ENCODE measurements at regions not wholly inside any gene's neighbourhood (a gene's known extent, or its start where the extent isn't known, plus 50 kb on each side); places are given as distances from the start of the nearest gene placed in this dataset.
"Not testable (repeated sequence)": the region's sequence is repeated elsewhere in the genome, so short reads cannot be mapped to it uniquely, and the experiment has no call there.

GRCh38 chr3:110670407-110670806 lies 401.2 kb upstream of the NECTIN3 start:
- no peaks in the 10 kb centered on the region for H3K4me1 Mint-ChIP-seq

GRCh38 chr3:110677506-110677905 lies 394.1 kb upstream of the NECTIN3 start:
- no peaks in the 10 kb centered on the region for H3K36me3 Mint-ChIP-seq (ENCODE audit: low read depth)
- no peaks in the 10 kb centered on the region for H3K9me3 Mint-ChIP-seq
- H3K4me3 Mint-ChIP-seq, result no peak overlapping the region
- no peak overlapping the region for H3K27ac Mint-ChIP-seq
- DNase-seq, result no peak
- ATAC-seq, result no peak
- peaks cover 3% of the 10 kb centered on the region for H3K27me3 Mint-ChIP-seq
- H3K4me1 Mint-ChIP-seq, result no peaks in the 10 kb centered on the region

More at GRCh38 chr3:110670407-110670806, 401.2 kb upstream of the NECTIN3 start:
- Mint-ChIP-seq H3K4me3 (no peak overlapping the region), H3K27me3 (no peaks in the 10 kb centered on the region), H3K27ac (no peak overlapping the region), H3K9me3 (peaks cover 19% of the 10 kb centered on the region), H3K36me3 (ENCODE audit: low read depth) (peaks cover 1% of the 10 kb centered on the region)
- ATAC-seq (no peak), DNase-seq (no peak)

- no peak overlapping the region for H3K4me3 Mint-ChIP-seq
- peaks cover 3% of the 10 kb centered on the region for H3K27me3 Mint-ChIP-seq
- ATAC-seq (no peak), DNase-seq (no peak)
- no peak overlapping the region for H3K27ac Mint-ChIP-seq
- H3K9me3 Mint-ChIP-seq, result no peaks in the 10 kb centered on the region
- no peaks in the 10 kb centered on the region for H3K4me1 Mint-ChIP-seq
- H3K36me3 Mint-ChIP-seq (ENCODE audit: low read depth), result no peaks in the 10 kb centered on the region
These were observed 392.3 kb upstream of the NECTIN3 start for GRCh38 chr3:110679285-110679684.

GRCh38 chr3:110680450-110680849 lies 391.2 kb upstream of the NECTIN3 start:
- no peak overlapping the region for H3K4me3 Mint-ChIP-seq
- ATAC-seq, result no peak

GRCh38 chr3:110684466-110684865 lies 387.1 kb upstream of the NECTIN3 start:
- no peak overlapping the region for H3K4me3 Mint-ChIP-seq
- H3K27ac Mint-ChIP-seq, result no peak overlapping the region
- H3K4me1 Mint-ChIP-seq, result no peaks in the 10 kb centered on the region
- no peaks in the 10 kb centered on the region for H3K36me3 Mint-ChIP-seq (ENCODE audit: low read depth)
- DNase-seq (no peak), ATAC-seq (no peak)
- H3K9me3 Mint-ChIP-seq, result no peaks in the 10 kb centered on the region
- H3K27me3 Mint-ChIP-seq, result peaks cover 3% of the 10 kb centered on the region

More at GRCh38 chr3:110680450-110680849, 391.2 kb upstream of the NECTIN3 start:
- Mint-ChIP-seq H3K9me3 (no peaks in the 10 kb centered on the region), H3K36me3 (ENCODE audit: low read depth) (no peaks in the 10 kb centered on the region), H3K27ac (no peak overlapping the region), H3K27me3 (peaks cover 3% of the 10 kb centered on the region), H3K4me1 (no peaks in the 10 kb centered on the region)
- no peak for DNase-seq

GRCh38 chr3:110685630-110686029 lies 386.0 kb upstream of the NECTIN3 start:
- DNase-seq, result no peak
- ATAC-seq, result no peak
- no peaks in the 10 kb centered on the region for H3K36me3 Mint-ChIP-seq (ENCODE audit: low read depth)
- H3K27me3 Mint-ChIP-seq, result peaks cover 3% of the 10 kb centered on the region
- H3K4me1 Mint-ChIP-seq, result no peaks in the 10 kb centered on the region
- H3K4me3 Mint-ChIP-seq, result no peak overlapping the region
- no peaks in the 10 kb centered on the region for H3K9me3 Mint-ChIP-seq
- H3K27ac Mint-ChIP-seq, result no peak overlapping the region

GRCh38 chr3:110686701-110687100 lies 384.9 kb upstream of the NECTIN3 start:
- Mint-ChIP-seq H3K27me3 (peaks cover 3% of the 10 kb centered on the region), H3K36me3 (ENCODE audit: low read depth) (no peaks in the 10 kb centered on the region), H3K4me3 (no peak overlapping the region), H3K27ac (no peak overlapping the region), H3K9me3 (no peaks in the 10 kb centered on the region), H3K4me1 (no peaks in the 10 kb centered on the region)
- ATAC-seq (no peak), DNase-seq (no peak)

GRCh38 chr3:110687138-110687537 lies 384.5 kb upstream of the NECTIN3 start:
- no peak for DNase-seq
- H3K27ac Mint-ChIP-seq, result no peak overlapping the region
- no peak for ATAC-seq

GRCh38 chr3:110697961-110698360 lies 373.7 kb upstream of the NECTIN3 start:
- no peak overlapping the region for H3K27ac Mint-ChIP-seq
- peaks cover 3% of the 10 kb centered on the region for H3K27me3 Mint-ChIP-seq
- no peaks in the 10 kb centered on the region for H3K9me3 Mint-ChIP-seq
- no peaks in the 10 kb centered on the region for H3K36me3 Mint-ChIP-seq (ENCODE audit: low read depth)
- ATAC-seq (no peak), DNase-seq (no peak)
- no peak overlapping the region for H3K4me3 Mint-ChIP-seq
- no peaks in the 10 kb centered on the region for H3K4me1 Mint-ChIP-seq

More at GRCh38 chr3:110687138-110687537, 384.5 kb upstream of the NECTIN3 start:
- H3K27me3 Mint-ChIP-seq, result no peaks in the 10 kb centered on the region
- no peaks in the 10 kb centered on the region for H3K36me3 Mint-ChIP-seq (ENCODE audit: low read depth)
- H3K9me3 Mint-ChIP-seq, result no peaks in the 10 kb centered on the region
- H3K4me3 Mint-ChIP-seq, result no peak overlapping the region
- no peaks in the 10 kb centered on the region for H3K4me1 Mint-ChIP-seq

GRCh38 chr3:110704332-110704731 lies 367.3 kb upstream of the NECTIN3 start:
- not testable (repeated sequence) for H3K4me3 Mint-ChIP-seq; H3K4me1 Mint-ChIP-seq; H3K36me3 Mint-ChIP-seq (ENCODE audit: low read depth); DNase-seq; H3K27ac Mint-ChIP-seq; ATAC-seq
- Mint-ChIP-seq H3K9me3 (peaks cover 11% of the 10 kb centered on the region), H3K27me3 (peaks cover 11% of the 10 kb centered on the region)

- DNase-seq, result no peak
- Mint-ChIP-seq H3K36me3 (ENCODE audit: low read depth) (no peaks in the 10 kb centered on the region), H3K27ac (no peak overlapping the region), H3K27me3 (peaks cover 8% of the 10 kb centered on the region), H3K4me3 (no peak overlapping the region), H3K4me1 (no peaks in the 10 kb centered on the region), H3K9me3 (peaks cover 11% of the 10 kb centered on the region)
- no peak for ATAC-seq
These were observed 363.5 kb upstream of the NECTIN3 start for GRCh38 chr3:110708156-110708555.

- Mint-ChIP-seq H3K4me3 (no peak overlapping the region), H3K4me1 (no peaks in the 10 kb centered on the region), H3K27me3 (peaks cover 2% of the 10 kb centered on the region), H3K9me3 (peaks cover 5% of the 10 kb centered on the region), H3K36me3 (ENCODE audit: low read depth) (no peaks in the 10 kb centered on the region), H3K27ac (no peak overlapping the region)
- no peak for DNase-seq
- no peak for ATAC-seq
These were observed 361.5 kb upstream of the NECTIN3 start for GRCh38 chr3:110710156-110710555.

GRCh38 chr3:110710603-110711002 lies 361.0 kb upstream of the NECTIN3 start:
- Mint-ChIP-seq H3K4me1 (no peaks in the 10 kb centered on the region), H3K27ac (no peak overlapping the region), H3K36me3 (ENCODE audit: low read depth) (no peaks in the 10 kb centered on the region), H3K9me3 (peaks cover 3% of the 10 kb centered on the region), H3K27me3 (peaks cover 2% of the 10 kb centered on the region), H3K4me3 (no peak overlapping the region)
- DNase-seq (no peak), ATAC-seq (no peak)

GRCh38 chr3:110711130-110711832 lies 360.3 kb upstream of the NECTIN3 start:
- no peaks in the 10 kb centered on the region for H3K36me3 Mint-ChIP-seq (ENCODE audit: low read depth)
- ATAC-seq (no peak), DNase-seq (no peak)
- H3K4me3 Mint-ChIP-seq, result no peak overlapping the region
- peaks cover 5% of the 10 kb centered on the region for H3K27me3 Mint-ChIP-seq
- H3K4me1 Mint-ChIP-seq, result no peaks in the 10 kb centered on the region
- no peaks in the 10 kb centered on the region for H3K9me3 Mint-ChIP-seq
- no peak overlapping the region for H3K27ac Mint-ChIP-seq

- Mint-ChIP-seq H3K9me3 (no peaks in the 10 kb centered on the region), H3K36me3 (ENCODE audit: low read depth) (no peaks in the 10 kb centered on the region), H3K4me1 (no peaks in the 10 kb centered on the region), H3K27me3 (peaks cover 5% of the 10 kb centered on the region), H3K27ac (no peak overlapping the region), H3K4me3 (no peak overlapping the region)
- ATAC-seq (no peak), DNase-seq (no peak)
These were observed 359.6 kb upstream of the NECTIN3 start for GRCh38 chr3:110711851-110712516.

All from activated naive CD8-positive, alpha-beta T cell treated with anti-CD3 and anti-CD28 coated beads, Interleukin-2, amount 50 U/mL, for 24 hours (primary cell).